ENCODE measurements at regions not wholly inside any gene's neighbourhood (a gene's known extent, or its start where the extent isn't known, plus 50 kb on each side); places are given as distances from the start of the nearest gene placed in this dataset.

DNA sequence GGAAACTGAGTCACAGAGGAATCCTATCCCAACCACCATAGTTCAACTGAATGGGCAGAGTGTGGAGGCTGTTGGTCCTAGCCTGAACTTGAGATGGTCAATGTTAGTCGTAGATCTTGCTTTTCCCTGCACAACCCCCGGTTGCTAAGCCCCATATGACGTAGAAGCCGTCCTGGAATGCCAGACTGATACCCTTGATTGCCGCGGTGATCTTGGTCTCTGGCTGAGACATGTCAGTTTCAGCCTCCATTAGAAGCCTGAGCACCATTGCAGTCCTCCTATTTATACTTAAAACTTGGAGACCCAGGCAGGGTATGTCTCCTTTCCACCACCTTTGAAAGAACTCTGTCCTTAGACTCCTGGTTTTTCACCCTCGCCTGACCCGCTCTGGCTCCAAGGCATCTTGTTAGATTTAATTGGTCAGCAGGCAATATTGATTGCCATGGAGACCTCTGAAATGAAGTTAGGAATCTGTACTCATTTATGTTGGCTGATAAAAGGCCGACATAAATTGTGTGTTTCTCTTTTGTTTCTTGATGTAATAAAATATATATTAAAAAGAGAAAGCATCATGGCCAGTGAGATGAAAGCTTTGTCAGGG is 53.4 kb downstream of the RPLP1 start:
- no peak for DNase-seq

DNA sequence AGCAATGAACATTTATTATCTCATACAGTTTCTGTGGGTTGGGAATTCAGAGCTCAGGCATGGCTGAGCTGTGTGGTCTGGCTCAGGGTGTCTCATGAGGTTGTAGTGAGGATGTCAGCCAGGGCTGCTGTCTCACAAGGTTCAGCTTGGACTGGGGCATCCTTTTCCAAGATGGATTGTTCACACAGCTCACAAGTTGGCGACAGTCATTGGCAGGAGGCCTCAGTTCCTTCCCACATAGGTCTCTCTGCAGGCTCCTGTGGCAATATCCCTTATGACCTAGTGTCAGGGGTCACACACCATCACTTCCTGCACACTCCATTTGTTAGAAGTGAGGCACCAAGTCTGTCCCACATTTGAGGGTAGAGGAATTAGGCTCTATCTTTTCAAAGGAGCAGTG is 56.0 kb downstream of the RPLP1 start:
- DNase-seq, result no peak

DNA sequence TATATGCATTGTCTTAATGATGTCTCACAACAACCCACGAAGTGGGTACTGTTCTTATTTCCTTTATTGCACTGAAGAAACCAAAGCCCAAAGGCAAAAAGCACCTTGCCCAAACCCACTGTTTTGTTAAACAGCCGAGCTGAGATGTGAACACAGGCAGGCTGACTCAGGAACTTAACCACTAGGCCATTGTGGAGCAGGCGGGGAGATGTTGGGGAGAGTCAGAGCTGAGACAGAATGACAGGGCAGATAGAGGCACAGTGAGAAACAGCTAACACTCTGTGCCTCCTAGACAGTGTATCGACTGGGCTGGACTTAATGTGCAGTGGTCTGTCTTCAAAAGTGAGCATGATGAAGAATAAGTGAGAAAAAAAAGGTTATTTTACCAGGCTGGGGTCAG is 56.5 kb downstream of the RPLP1 start:
- no peak for DNase-seq

DNA sequence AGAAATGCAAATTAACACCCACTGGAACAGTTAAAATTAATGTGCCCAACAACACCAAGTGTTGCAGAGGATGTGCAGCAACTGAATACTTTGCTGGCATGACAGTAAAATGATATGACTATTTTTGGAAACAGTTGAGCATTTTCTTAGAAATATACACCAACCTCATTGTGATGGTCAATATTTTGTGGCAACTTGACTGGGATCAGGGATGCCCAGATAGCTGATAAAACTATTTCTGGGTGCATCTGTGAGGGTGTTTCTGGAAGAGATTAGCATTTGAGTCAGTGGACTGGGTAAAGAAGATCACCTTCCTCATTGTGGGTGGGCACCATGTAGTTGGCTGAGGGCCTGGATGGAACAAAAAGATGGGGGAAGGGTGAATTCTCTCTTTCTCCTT is 57.9 kb downstream of the RPLP1 start:
- no peak for DNase-seq

DNA sequence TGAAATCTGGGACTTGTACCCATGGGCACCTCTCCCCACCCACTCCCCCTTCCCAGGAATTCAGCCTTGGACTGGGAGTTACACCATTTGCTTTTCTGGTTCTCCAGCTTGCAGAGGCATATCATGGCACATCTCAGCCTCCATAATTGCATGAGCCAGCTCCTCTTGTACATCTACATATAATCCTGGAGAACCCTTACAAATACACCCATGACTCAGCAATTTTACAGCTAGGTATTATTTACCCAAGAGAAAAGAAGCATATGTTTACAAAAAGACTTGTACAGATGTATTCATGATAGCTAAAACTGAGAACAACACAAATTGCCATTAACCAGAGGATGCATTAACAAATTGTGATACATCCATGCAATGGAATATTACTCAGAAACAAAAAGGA is 58.4 kb downstream of the RPLP1 start:
- DNase-seq, result no peak

DNA sequence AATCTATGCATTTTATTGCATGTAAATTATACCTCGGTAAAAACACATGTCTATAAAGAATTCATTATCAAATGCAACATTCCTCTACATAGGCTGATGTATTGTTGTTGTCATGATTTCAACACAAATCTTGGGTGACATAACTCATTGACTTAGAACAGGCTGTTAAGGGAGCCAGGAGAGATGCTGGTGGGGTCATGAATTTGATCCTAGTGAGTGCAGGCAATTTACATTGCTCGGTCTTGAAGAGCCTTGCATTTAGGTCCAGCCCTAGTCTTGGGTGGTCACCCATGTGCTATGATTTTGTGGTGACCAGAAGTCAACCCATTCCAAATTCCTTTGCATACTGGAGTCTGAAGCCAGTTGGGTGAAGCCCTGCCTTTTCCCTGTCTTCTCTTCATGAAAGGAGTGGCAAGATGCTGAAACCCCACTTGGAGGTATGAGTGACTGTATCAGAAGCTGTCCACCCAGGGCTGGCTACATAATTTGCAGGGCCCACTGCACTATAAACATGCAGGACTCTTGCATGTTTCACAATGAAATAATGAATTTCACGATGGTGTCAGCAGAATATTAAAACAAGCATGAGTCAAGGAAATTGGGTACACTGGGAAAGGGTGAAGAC is 59.2 kb downstream of the RPLP1 start:
- no peak for DNase-seq

DNA sequence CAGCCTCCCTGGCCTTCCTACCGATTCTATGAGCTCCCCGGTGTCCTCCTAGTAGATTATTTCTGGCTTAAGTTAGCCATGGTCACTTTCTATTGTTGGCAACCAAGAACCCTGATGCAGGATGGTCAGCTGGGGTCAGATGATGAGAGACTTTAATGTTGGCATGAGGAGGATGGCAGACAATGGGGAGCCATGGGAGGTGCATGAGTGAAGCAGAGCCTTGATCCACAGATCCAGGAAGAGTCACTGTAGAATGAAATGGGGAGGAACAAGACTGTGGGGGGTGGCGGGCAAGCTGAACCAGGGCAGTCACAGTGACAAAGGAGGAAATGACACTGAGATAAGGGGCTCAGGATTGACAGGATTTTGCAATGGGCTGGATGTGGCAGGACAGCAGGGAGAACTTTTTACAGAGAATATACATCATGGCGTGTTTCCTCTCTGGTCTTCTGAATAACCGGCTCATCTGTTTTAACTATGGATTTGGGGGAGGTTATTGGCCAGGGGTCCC is 60.9 kb downstream of the RPLP1 start:
- no peak for DNase-seq

DNA sequence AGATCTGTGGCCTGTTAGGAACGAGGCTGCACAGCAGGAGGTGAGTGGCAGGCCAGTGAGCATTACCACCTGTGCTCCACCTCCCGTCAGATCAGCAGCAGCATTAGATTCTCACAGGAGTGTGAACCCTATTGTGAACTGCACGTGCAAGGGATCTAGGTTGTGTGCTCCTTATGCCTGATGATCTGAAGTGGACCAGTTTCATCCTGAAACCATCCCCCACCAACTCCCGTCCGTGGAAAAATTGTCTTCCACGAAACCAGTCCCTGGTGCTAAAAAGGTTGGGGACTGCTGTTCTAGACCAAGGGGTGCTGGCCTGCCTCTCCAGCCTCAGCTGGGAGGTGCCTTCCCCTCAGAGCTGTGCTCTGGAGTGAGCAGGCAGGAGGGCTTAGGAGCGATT is 61.4 kb downstream of the RPLP1 start:
- no peak for DNase-seq

DNA sequence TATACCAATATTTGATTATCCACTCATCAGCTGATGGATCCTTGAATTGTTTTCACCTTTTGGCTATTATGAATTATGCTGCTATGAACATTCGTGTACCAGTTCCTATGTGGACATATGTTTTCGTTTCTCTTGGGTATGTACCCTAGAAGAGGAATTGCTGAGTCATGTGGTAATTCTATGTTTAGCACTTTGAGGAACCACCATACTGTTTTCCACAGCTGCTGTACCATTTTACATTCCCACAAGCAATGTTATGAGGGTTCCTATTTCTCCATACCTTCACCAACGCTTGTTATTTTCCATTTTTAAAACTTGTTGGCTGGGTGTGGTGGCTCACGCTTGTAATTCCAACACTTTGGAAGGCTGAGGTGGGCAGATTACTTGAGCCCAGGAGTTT is 62.9 kb downstream of the RPLP1 start:
- no peak for DNase-seq

DNA sequence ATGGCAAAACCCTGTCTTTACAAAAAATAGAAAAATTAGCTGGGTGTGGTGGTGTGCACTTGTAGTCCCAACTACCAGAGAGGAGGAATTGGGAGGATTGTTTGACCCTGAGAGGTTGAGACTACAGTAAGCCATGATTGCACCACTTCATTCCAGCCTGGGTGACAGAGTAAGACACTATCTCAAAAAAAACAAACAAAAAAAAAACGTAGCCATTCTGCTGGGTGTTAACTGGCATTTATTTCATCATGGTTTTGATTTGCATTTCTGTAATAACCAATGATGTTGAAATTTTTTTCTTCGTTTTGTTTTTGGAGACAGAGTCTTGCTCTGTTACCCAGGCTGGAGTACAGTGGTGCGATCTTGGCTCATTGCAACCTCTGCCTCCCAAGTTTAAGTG is 63.3 kb downstream of the RPLP1 start:
- no peak for DNase-seq

DNA sequence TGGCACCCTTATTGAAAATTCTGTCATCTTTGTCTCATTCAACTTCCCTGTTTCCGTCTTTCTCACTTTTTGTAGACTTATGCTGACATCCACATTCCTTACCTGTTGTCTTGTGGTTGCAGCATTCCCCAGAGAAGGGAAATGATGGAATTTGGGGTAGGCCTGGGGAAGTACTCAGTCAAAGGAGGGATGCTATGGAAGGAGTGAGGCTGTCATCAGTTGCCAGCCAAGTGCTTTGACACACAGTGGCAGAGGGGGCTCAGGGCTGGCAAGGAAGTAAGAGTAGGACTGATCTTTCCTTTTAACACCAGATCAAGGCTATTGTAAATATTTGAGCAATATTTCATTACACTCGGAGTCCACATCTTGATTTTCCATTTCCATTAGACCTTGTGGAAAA is 64.4 kb downstream of the RPLP1 start:
- DNase-seq, result no peak

DNA sequence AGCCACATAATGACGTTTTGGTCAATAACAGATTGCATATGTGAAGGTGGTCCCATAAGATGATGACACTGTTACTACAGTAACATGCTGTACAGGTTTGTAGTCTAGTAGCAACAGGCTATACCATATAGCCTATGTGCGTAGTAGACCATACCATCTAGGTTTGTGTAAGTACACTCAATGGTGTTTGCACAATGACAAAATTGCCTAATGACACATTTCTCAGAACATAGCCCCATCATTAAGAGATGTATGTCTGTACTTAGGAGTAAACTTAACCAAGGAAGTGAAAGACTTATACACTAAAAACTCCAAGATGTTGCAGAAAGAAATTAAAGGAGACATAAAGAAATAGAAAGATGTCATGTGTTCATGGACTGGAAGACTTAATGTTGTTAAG is 66.2 kb downstream of the RPLP1 start:
- DNase-seq, result no peak

DNA sequence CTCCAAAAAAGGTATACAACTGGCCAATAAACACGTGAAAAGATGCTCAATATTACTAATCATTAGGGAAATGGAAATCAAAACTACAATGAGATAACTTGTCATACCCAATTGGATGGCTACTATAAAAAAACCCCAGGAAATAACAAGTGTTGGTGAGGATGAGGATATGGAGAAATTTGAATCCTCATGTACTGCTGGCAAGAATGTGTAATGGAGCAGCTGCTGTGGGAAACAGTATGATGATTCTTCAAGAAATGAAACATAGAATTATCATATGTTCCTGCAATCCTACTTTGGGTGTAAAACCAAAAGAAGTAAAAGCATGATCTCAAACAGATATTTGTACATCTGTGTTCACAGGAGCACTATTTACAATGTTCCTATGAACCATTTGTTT is 67.4 kb downstream of the RPLP1 start:
- DNase-seq, result no peak

DNA sequence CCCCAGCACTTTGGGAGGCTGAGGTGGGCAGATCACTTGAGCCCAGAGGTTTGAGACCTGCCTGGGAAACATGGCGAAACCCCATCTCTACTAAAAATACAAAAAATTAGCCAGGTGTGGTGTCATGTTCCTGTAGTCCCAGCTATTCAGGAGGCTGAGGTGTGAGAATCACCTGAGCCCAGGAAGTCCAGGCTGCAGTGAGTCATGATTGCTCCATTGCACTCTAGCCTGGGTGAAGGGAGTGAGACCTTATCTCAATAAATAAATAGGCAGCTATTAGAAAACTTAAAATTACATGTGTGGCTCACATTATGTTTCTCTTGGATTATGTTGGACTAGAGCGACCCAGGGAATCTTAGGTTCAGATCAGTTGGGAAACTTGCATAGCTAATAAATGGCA is 69.7 kb downstream of the RPLP1 start:
- DNase-seq, result no peak

DNA sequence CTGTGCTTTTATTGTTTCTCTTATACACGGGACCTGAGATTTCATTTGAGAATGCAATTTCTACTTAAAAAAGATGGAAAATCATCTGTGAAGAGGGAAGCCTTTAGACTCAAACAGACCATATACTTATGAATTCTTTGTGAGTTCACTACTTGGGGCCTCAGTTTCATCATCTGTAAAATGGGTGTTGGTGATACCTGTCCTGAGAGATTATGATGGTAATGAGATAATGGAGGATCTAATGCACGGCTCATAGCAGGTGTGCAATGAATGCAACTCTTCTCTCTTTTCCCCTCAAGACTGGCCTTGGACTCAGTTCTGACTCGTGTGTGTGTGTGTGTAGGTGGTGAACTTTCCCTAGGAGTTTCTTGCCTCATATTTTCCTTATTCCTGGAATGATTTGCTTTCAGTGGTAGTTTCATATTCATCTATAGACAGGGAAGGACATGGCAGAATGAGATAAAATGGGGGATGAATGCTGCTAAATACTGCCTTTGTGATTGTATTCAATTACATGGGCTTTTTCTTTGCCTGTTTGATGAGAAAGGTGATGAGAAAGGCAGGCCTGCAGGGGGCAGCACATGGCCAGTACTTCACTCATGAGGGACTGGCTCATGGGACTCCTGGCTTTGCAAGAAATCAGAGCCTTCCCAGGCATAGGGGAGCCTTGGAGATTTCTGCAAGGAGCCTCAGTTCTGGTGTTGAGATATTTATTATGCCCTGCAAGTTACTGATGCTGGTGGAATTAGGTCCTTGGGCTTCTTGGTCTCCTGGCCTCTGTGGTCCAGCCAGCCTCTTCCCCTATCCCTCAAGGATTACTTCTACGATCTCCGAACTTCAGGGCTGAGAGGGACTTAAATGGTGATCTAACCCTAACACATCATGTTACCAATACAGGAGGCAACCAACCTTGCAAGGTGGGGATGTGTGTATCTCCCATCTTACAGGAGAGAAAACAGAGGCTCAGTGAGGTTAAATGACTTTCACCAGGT is 70.7 kb downstream of the RPLP1 start:
- DNase-seq, result peak; percentile 57 to 58

DNA sequence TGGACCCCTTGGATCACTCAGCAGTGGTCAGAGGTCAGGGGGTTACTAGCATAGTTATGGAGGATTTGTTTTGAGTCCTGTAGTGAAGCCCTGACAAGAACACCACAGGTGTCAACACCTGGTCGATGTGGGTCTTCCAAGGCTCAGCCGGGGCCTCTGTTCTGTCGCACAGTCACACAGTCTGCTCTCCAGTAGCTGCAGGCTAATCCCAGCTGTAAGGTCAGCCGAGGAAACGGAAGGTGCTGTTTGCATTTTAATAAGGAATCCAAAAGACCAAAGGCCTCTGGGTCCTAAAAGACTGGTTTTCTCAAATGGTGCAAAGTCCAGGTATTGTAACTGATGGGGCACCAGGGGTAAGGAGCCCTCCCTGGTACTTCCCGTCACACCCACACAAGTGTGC is 71.7 kb downstream of the RPLP1 start:
- DNase-seq, result no peak

DNA sequence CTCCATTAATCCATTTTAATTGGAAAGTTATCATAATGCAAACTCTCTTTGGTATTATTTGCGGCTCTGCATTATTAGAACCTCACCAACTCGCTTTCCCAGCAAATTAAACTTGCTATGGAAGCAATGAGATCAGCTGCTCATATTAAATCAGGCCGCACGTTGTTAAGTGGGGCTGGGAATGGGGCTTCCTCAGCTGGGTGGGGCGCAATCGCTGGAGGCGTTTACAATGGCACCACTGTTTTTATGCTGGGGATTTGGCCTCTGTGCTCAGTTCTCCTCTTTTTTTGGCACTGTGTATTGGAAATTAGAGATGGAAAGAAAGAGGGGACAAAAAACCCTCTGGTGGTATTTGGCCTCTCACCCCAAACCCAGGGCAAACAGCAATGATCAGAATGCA is 72.2 kb downstream of the RPLP1 start:
- no peak for DNase-seq

DNA sequence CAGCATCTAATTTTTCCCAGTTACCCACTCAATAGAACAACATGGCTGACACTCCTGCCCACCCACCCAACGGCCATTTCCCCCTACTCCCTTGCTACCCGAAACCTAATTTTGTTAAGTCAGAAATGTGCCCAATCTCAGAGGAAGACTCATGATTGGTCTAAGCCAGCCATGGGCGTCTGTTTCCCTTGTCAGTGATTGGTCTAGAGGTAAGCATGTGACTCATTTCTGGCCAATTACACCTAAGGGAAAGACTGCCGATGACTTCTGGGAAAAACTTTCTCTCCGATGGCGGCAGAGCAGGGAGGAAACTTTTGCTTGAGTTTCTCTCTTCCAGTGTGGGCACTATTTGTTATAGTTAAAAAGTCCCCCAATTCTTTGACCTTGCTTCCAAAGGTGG is 72.9 kb downstream of the RPLP1 start:
- DNase-seq, result no peak

DNA sequence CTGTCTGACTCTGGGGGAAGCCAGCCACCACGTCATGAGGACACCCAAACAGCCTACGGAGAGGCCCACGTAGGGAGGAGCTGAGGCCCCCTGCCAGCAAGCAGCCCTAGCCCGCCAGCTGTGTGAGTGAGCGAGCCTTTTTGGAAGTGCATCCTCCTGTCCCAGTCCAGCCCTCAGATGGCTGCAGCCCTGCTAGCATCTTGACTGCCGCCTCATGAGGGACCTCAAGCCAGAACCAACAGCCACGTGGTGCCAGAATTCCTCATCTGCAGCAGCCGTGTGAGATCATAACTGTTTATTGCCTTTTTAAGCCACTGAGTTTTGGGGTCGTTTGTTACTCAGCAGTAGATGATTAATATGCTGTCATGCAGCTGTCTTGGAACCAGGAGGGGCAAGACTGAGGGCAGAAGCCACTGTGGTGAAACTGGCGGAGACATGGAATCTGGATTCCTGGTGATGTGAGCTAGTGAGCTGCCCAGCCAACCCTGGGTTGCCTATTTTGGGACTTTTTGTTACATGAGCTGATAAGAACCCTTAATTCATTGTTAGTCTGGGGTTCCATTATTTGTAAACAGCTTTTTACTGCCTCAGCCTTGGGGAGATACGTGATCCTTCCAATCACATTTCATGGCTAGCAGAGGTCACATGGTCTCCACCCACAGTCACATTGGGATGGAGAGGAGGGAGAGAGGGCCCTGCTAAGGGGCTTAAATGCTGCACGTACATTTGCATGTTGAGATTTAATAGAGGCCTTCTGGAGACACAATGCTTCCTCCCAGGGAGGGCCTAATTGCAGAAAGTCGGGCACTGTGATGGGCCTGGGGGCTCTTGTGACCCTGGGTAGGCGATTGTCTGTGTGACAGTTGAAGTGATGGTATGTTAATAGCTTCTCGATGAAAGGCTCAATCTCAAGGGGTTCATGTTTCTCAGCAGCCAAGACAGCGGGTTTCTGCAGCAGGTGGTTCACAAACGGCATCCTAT is 73.8 kb downstream of the RPLP1 start:
- no peak for DNase-seq

DNA sequence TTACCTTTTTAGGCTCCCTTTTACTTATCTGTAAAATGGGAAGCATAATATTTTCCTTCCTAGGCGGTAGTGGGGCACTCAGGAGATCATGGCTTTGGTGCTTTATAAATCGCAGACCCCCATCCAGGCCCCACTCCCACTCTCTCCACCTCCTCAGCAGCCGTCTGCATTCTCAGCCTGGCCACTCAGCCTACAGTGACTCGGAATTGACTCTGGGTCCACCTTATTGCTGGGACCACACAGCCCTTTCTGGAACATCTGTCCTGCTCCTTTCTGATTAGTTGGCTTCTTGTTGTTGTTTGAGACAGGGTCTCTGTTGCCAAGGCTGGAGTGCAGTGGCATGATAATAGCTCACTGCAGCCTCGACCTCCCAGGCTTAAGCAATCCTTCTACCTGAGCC is 76.5 kb downstream of the RPLP1 start:
- no peak for DNase-seq

DNA sequence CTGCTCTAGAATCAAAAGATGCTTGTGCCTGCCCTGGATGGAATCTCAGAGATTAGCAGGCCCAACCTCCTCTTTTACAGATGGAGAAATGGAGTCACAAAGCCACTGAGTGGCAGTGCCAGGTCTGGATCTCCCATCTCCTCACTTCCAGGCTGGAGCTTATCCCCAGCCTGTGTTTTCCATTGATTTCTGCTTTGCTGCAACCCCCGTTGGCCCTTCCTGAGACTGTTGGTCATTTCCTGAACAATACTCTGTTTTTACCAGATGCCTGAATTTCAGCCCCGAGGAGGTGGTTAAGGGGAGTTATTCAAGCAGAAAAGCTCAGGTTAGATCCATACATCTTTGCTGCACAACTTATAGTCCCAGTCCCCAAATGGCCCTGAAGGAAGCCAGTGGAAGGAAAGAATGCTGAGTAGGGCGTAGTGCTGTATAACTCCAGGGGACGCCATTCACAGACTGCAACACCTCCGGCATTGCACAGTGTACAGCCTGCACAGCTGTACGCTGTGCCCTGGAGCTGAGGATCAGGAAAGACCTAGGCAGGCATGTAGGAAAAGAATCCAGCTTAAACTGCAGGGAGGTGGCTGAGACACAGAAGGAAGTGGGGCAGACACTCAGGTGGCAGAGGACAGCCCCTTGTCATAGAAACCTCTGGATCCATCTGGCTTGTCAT is 77.5 kb downstream of the RPLP1 start:
- no peak for DNase-seq

Data from CD4-positive, alpha-beta T cell treated with Interleukin-1 beta for 1 hour (primary cell).